Uterus (tissue), 2 donors: ENCODE measurements at regions not wholly inside any gene's neighbourhood (a gene's known extent, or its start where the extent isn't known, plus 50 kb on each side); places are given as distances from the start of the nearest gene placed in this dataset.

Experiments used
- CTCF ChIP-seq, 4 experiments: fragments of 200-600 bp in 2 of 4; fragments of 450-650 bp in 2 of 4; sonication (generic) in 2 of 4; IDR thresholded peaks; one replicate each; pipeline ENCODE4 v1.5.1; 2016 to 2019; ENCODE audit warnings: antibody characterized with exemption in 4 of 4, mild to moderate bottlenecking in 2 of 4, moderate library complexity in 1 of 4
- POLR2A ChIP-seq, 2 donors: fragments of 450-650 bp; IDR thresholded peaks; one replicate each; pipeline ENCODE4 v1.6.1; 2016; ENCODE audit warnings: antibody characterized with exemption in 2 of 2, mild to moderate bottlenecking in 1 of 2, moderate library complexity in 1 of 2

- TF ChIP-seq CTCF (IDR thresholded peaks at IDR 0.05) = no peak
- TF ChIP-seq POLR2A (IDR thresholded peaks at IDR 0.05) = no peak
These were observed 69.1 kb upstream of the ITGB1 start for GRCh38 chr10:33027088-33027487.
